ENCODE measurements at regions not wholly inside any gene's neighbourhood (a gene's known extent, or its start where the extent isn't known, plus 50 kb on each side); places are given as distances from the start of the nearest gene placed in this dataset.

DNA sequence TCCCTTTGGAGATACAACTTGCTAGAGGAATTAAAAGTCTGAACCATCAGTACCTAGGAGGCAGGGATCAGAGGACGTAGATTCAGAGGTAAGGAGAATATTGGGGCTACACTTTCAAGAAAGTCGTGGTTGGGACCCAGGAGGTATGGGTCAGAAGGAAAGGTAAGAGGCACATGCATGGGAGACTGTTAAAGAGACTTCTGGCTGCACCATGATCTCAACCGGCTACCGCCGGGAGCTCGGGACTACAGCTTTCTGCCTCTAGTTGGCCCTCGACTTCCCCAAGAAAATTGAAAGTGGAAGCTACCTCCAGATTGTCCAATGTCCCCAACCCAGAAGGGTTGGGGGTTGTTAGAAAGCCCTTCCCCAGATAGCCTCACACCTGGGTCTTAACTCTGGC lies 355.7 kb upstream of the TMPRSS15 start:
- 90% methylated on average over 7 of the region's 7 CpGs for WGBS

DNA sequence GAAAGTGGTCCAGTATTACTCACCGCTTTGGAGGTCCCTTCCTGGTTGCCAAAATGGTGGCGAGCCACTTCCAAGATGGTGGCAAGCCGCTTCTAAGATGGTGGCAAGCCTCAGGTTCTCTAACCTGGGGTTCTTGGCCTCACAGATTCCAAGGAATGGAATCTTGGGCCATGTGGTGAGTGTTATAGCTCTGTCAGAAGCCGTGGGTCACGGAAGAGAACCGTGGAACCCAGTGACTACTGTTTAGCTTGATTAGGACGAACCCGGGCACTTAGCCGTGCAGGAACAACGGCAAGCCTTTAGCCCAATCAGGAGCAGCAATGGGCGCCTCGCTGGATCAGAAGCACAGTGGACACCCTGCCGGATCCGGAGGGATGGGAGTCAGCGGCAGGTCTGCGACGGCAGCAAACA lies 356.2 kb upstream of the TMPRSS15 start:
- Histone ChIP-seq H3K9me3 (no peaks in the 10 kb centered on the region), H3K27ac (no peak overlapping the region), H3K4me1 (no peaks in the 10 kb centered on the region), H3K27me3 (no peaks in the 10 kb centered on the region), H3K4me3 (no peak overlapping the region), H3K36me3 (no peaks in the 10 kb centered on the region)
- WGBS, result 96% methylated on average over 17 of the region's 17 CpGs
- TF ChIP-seq POLR2AphosphoS5 (IDR thresholded peaks at IDR 0.05), result no peak
- no peak for TF ChIP-seq EP300 (IDR thresholded peaks at IDR 0.05)
- TF ChIP-seq, protein P1, sequence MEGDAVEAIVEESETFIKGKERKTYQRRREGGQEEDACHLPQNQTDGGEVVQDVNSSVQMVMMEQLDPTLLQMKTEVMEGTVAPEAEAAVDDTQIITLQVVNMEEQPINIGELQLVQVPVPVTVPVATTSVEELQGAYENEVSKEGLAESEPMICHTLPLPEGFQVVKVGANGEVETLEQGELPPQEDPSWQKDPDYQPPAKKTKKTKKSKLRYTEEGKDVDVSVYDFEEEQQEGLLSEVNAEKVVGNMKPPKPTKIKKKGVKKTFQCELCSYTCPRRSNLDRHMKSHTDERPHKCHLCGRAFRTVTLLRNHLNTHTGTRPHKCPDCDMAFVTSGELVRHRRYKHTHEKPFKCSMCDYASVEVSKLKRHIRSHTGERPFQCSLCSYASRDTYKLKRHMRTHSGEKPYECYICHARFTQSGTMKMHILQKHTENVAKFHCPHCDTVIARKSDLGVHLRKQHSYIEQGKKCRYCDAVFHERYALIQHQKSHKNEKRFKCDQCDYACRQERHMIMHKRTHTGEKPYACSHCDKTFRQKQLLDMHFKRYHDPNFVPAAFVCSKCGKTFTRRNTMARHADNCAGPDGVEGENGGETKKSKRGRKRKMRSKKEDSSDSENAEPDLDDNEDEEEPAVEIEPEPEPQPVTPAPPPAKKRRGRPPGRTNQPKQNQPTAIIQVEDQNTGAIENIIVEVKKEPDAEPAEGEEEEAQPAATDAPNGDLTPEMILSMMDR (IDR thresholded peaks at IDR 0.05), result no peak
- no peak for TF ChIP-seq POLR2A (IDR thresholded peaks at IDR 0.05)
- no peak for DNase-seq (ENCODE audit: low spot score in 2 of 2)

More for the DNA sequence above, 355.7 kb upstream of the TMPRSS15 start:
- Histone ChIP-seq H3K9me3 (no peaks in the 10 kb centered on the region), H3K27ac (no peak overlapping the region), H3K27me3 (no peaks in the 10 kb centered on the region), H3K4me3 (no peak overlapping the region), H3K4me1 (no peaks in the 10 kb centered on the region), H3K36me3 (no peaks in the 10 kb centered on the region)
- TF ChIP-seq POLR2AphosphoS5 (IDR thresholded peaks at IDR 0.05), result no peak
- TF ChIP-seq POLR2A (IDR thresholded peaks at IDR 0.05), result no peak
- TF ChIP-seq EP300 (IDR thresholded peaks at IDR 0.05), result no peak
- TF ChIP-seq, protein P1 (IDR thresholded peaks at IDR 0.05), result no peak
- no peak for DNase-seq (ENCODE audit: low spot score in 2 of 2)

DNA sequence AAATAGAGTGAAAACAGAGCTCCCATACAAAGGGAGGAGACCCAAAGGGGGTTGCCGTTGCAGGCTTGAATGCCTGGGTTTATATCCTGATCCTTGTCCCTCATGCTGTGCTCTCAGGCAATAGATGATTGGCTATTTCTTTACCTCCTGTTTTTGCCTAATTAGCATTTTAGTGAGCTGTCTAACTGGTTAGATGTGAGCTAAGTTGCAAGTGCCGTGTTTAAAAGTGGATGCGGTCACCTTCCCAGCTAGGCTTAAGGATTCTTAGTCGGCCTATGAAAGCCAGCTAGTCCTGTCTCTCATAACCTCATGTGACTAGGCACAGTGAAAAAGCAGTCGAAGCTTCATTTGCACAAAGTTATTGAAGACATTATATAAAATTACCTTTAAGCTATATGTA lies 356.7 kb upstream of the TMPRSS15 start:
- H3K27me3 ChIP-seq, result no peaks in the 10 kb centered on the region

DNA sequence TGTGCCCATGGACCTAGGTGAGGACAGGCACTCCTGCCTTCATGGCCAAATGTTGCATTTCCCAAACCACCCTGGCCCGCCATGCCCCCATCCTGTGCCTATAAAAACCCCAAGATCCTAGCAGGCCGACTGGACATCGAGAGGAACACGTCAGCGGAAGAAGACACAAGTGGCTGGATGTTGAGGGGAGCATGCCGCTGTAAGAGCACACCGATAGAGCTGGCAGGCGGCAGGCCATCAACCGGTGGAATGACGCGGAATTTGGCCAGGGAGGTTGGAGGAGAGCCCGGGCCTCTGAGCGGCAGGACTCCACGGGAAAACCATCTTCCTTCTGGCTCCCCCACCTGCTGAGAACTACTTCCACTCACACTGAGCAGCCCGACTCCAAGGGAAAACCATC lies 361.1 kb upstream of the TMPRSS15 start:
- Histone ChIP-seq H3K27ac (no peak overlapping the region), H3K36me3 (no peaks in the 10 kb centered on the region), H3K9me3 (no peaks in the 10 kb centered on the region), H3K27me3 (no peaks in the 10 kb centered on the region), H3K4me3 (no peak overlapping the region), H3K4me1 (no peaks in the 10 kb centered on the region)
- DNase-seq (ENCODE audit: low spot score in 2 of 2), result no peak
- TF ChIP-seq EP300 (IDR thresholded peaks at IDR 0.05) (no peak), POLR2AphosphoS5 (IDR thresholded peaks at IDR 0.05) (no peak), POLR2A (IDR thresholded peaks at IDR 0.05) (no peak)
- TF ChIP-seq, protein P1 (IDR thresholded peaks at IDR 0.05), result no peak
- 90% methylated on average over 15 of the region's 15 CpGs for WGBS

More for the DNA sequence above, 356.7 kb upstream of the TMPRSS15 start:
- Histone ChIP-seq H3K9me3 (no peaks in the 10 kb centered on the region), H3K27ac (no peak overlapping the region), H3K4me3 (no peak overlapping the region), H3K36me3 (no peaks in the 10 kb centered on the region), H3K4me1 (no peaks in the 10 kb centered on the region)
- no peak for DNase-seq (ENCODE audit: low spot score in 2 of 2)
- WGBS, result 84% methylated on average over 5 of the region's 5 CpGs
- no peak for TF ChIP-seq POLR2A (IDR thresholded peaks at IDR 0.05)
- no peak for TF ChIP-seq EP300 (IDR thresholded peaks at IDR 0.05)
- TF ChIP-seq, protein P1 (IDR thresholded peaks at IDR 0.05), result no peak
- TF ChIP-seq POLR2AphosphoS5 (IDR thresholded peaks at IDR 0.05), result no peak

DNA sequence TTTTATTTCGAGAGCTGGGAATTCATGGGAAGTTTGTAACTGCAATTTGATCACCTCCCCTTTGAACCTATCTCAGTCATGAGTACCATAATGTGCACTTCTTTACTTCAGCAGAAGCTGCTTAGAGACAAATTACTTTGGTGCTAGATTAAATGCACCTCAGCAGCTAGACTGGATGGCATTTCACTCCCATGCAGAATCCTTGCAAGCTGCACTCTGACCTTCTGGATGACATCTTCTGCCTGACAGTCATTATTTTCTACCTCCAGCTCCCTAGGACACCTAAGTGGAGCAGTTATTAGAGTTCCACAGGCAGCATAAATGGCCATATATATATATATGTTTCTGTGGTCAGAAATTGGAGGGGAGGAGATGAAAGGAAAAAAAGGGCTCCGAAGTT lies 366.0 kb upstream of the TMPRSS15 start:
- Histone ChIP-seq H3K27me3 (no peaks in the 10 kb centered on the region), H3K4me1 (no peaks in the 10 kb centered on the region), H3K9me3 (no peaks in the 10 kb centered on the region), H3K36me3 (no peaks in the 10 kb centered on the region), H3K27ac (no peak overlapping the region), H3K4me3 (no peak overlapping the region)
- no peak for DNase-seq (ENCODE audit: low spot score in 2 of 2)
- TF ChIP-seq, protein P1 (IDR thresholded peaks at IDR 0.05), result no peak
- TF ChIP-seq POLR2AphosphoS5 (IDR thresholded peaks at IDR 0.05), result no peak
- no peak for TF ChIP-seq POLR2A (IDR thresholded peaks at IDR 0.05)
- no peak for TF ChIP-seq EP300 (IDR thresholded peaks at IDR 0.05)
- WGBS, result 86% methylated on average over 2 of the region's 2 CpGs
